OCI-LY7 (cell line): ENCODE measurements at regions not wholly inside any gene's neighbourhood (a gene's known extent, or its start where the extent isn't known, plus 50 kb on each side); places are given as distances from the start of the nearest gene placed in this dataset.
A peak's percentile ranks its signal among the peaks of the same experiment; 100 is the strongest.

Experiments used
- CTCF ChIP-seq: fragments of 200-600 bp; sonication (generic); conservative IDR thresholded peaks from 2 replicates; pipeline ENCODE4 v1.5.1; 2014; ENCODE audit warnings: mild to moderate bottlenecking, antibody characterized with exemption, low read length, moderate library complexity, mixed read lengths
- EZH2phosphoT487 ChIP-seq: fragments of 200-600 bp; sonication (generic); IDR thresholded peaks from 2 replicates; pipeline ENCODE4 v1.6.1; 2018; ENCODE audit warnings: low read depth, borderline replicate concordance, mild to moderate bottlenecking, mixed run types, antibody characterized with exemption, low read length, moderate library complexity, mixed read lengths

- TF ChIP-seq CTCF (peak; percentile 75), EZH2phosphoT487 (no peak)
Observed at GRCh38 chr2:64865073-64865830, 123.9 kb upstream of the SLC1A4 start.
